C4-2B (cell line): ENCODE measurements at regions not wholly inside any gene's neighbourhood (a gene's known extent, or its start where the extent isn't known, plus 50 kb on each side); places are given as distances from the start of the nearest gene placed in this dataset.

Experiments
- CTCF ChIP-seq: fragments of 450-650 bp; conservative IDR thresholded peaks from 2 replicates; pipeline ENCODE4 v1.5.1; 2017; ENCODE audit warnings: mild to moderate bottlenecking
- ZFX ChIP-seq: fragments of 450-650 bp; IDR thresholded peaks from 2 replicates; pipeline ENCODE4 v1.6.1; 2017

- TF ChIP-seq CTCF, result no peak
- TF ChIP-seq ZFX, result no peak
Measured at GRCh38 chr15:70504988-70505387, 258.4 kb downstream of the UACA start.
